NCI-H526 treated with DMSO at 0.1 percent for 48 hours (cell line): ENCODE measurements at regions not wholly inside any gene's neighbourhood (a gene's known extent, or its start where the extent isn't known, plus 50 kb on each side); places are given as distances from the start of the nearest gene placed in this dataset.
"Not testable (repeated sequence)": the region's sequence is repeated elsewhere in the genome, so short reads cannot be mapped to it uniquely, and the experiment has no call there.

Experiments
- DNase-seq: peaks from one replicate; lab custom pipeline; 2025; lab: John Stamatoyannopoulos, UW

- DNase-seq = no peak
Measured at GRCh38 chr4:189185810-189186432, 754.8 kb upstream of the FRG1 start.

- no peak for DNase-seq
Measured at GRCh38 chr4:189187531-189188052, 753.1 kb upstream of the FRG1 start.

- DNase-seq = no peak
Measured at GRCh38 chr4:189198624-189199023, 742.0 kb upstream of the FRG1 start.

- DNase-seq = no peak
Measured at GRCh38 chr4:189200353-189200752, 740.3 kb upstream of the FRG1 start.

- peak; percentile 32 for DNase-seq
Measured at GRCh38 chr4:189202182-189202868, 738.3 kb upstream of the FRG1 start.

GRCh38 chr4:189202869-189203271 is 737.8 kb upstream of the FRG1 start:
- no peak for DNase-seq

GRCh38 chr4:189204616-189205015 is 736.1 kb upstream of the FRG1 start:
- no peak for DNase-seq

- DNase-seq = no peak
Measured at GRCh38 chr4:189206953-189207352, 733.7 kb upstream of the FRG1 start.

- no peak for DNase-seq
Measured at GRCh38 chr4:189207872-189208271, 732.8 kb upstream of the FRG1 start.

- DNase-seq = no peak
Measured at GRCh38 chr4:189215574-189215973, 725.1 kb upstream of the FRG1 start.

- DNase-seq = no peak
Measured at GRCh38 chr4:189221691-189222090, 719.0 kb upstream of the FRG1 start.

GRCh38 chr4:189228726-189229125 is 711.9 kb upstream of the FRG1 start:
- no peak for DNase-seq

- DNase-seq = no peak
Measured at GRCh38 chr4:189232274-189232673, 708.4 kb upstream of the FRG1 start.

GRCh38 chr4:189233754-189234153 is 706.9 kb upstream of the FRG1 start:
- not testable (repeated sequence) for DNase-seq

- not testable (repeated sequence) for DNase-seq
Measured at GRCh38 chr4:189234948-189235347, 705.7 kb upstream of the FRG1 start.

- DNase-seq = no peak
Measured at GRCh38 chr4:189235599-189235998, 705.1 kb upstream of the FRG1 start.

- DNase-seq = not testable (repeated sequence)
Measured at GRCh38 chr4:189236321-189236720, 704.4 kb upstream of the FRG1 start.

- no peak for DNase-seq
Measured at GRCh38 chr4:189237340-189237739, 703.3 kb upstream of the FRG1 start.

GRCh38 chr4:189255636-189256035 is 685.0 kb upstream of the FRG1 start:
- no peak for DNase-seq

- no peak for DNase-seq
Measured at GRCh38 chr4:189261475-189261874, 679.2 kb upstream of the FRG1 start.

GRCh38 chr4:189265515-189265914 is 675.2 kb upstream of the FRG1 start:
- DNase-seq = no peak

- no peak for DNase-seq
Measured at GRCh38 chr4:189267312-189267965, 673.2 kb upstream of the FRG1 start.

- DNase-seq = no peak
Measured at GRCh38 chr4:189278597-189279165, 662.0 kb upstream of the FRG1 start.
